Fibroblast of pulmonary artery (primary cell): ENCODE measurements at regions not wholly inside any gene's neighbourhood (a gene's known extent, or its start where the extent isn't known, plus 50 kb on each side); places are given as distances from the start of the nearest gene placed in this dataset.

Experiments
- DNase-seq: peaks from one replicate; pipeline ENCODE4 v3.0.0-alpha.2; 2010; ENCODE audit warnings: low read depth
- H3K4me3 ChIP-seq: replicated peaks from 2 replicates; pipeline ENCODE4 v1.5.1; 2011; ENCODE audit warnings: low read depth, mild to moderate bottlenecking, control low read depth, low read length, moderate library complexity
- TF ChIP-seq, protein P1 (sequence below): IDR thresholded peaks from 2 replicates; pipeline ENCODE4 v1.5.1; 2011; ENCODE audit warnings: mild to moderate bottlenecking, control low read depth, low read length, inconsistent platforms; ENCODE audit errors: missing control alignments

DNA sequence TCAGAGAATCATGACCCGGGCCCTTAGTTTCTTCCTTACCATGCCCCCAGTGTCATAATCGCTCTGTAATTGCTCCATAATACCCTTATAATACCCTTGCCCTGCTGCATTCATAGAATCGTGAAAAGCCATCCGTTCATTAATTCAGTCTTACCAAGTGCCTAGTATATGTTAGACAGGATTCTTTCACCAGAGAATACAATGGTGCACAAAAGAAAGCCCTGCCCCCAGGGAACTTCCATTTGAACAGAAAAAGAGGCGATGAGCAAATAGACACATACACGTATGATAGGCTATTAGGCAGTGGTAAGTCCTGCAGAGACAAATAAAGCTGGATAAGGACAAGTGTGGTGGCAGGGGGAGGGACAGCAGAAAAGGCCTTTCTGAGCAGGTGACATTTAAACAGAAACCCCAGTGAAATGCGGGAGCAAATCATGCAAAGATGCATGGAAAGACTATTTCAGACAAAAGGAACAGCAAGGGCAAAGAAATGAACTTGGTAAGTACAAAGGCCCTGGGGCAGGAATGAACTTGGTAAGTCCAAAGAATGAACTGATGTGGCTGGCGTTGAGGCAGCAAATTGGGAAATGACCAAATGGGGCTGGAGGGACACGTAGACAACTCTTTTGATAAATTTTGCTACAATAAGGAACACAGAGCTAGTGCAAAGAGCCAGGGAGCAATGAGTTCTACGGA lies 74.6 kb upstream of the CREB3L1 start:
- no peak for DNase-seq
- TF ChIP-seq, protein P1, sequence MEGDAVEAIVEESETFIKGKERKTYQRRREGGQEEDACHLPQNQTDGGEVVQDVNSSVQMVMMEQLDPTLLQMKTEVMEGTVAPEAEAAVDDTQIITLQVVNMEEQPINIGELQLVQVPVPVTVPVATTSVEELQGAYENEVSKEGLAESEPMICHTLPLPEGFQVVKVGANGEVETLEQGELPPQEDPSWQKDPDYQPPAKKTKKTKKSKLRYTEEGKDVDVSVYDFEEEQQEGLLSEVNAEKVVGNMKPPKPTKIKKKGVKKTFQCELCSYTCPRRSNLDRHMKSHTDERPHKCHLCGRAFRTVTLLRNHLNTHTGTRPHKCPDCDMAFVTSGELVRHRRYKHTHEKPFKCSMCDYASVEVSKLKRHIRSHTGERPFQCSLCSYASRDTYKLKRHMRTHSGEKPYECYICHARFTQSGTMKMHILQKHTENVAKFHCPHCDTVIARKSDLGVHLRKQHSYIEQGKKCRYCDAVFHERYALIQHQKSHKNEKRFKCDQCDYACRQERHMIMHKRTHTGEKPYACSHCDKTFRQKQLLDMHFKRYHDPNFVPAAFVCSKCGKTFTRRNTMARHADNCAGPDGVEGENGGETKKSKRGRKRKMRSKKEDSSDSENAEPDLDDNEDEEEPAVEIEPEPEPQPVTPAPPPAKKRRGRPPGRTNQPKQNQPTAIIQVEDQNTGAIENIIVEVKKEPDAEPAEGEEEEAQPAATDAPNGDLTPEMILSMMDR: no peak
- H3K4me3 ChIP-seq: no peak overlapping the region

DNA sequence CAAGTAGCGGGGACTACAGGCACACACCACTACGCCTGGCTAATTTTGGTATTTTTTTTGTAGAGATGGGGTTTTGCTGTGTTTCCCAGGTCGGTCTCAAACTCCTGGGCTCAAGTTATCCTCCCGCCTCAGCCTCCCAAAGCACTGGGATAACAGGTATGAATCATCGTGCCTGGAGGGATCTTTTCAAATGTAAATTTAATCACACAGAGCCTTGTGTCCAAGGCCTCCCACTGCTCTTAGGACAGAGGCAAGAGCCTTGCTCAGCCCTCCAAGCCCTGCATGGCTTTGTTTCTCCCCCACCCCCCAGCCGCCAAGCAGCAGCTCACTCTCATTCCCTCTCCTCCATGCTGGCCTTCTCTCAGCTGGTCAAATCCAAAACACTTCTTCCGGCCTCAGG lies 75.3 kb upstream of the CREB3L1 start:
- no peak overlapping the region for H3K4me3 ChIP-seq
- DNase-seq: no peak
- TF ChIP-seq, protein P1: no peak

DNA sequence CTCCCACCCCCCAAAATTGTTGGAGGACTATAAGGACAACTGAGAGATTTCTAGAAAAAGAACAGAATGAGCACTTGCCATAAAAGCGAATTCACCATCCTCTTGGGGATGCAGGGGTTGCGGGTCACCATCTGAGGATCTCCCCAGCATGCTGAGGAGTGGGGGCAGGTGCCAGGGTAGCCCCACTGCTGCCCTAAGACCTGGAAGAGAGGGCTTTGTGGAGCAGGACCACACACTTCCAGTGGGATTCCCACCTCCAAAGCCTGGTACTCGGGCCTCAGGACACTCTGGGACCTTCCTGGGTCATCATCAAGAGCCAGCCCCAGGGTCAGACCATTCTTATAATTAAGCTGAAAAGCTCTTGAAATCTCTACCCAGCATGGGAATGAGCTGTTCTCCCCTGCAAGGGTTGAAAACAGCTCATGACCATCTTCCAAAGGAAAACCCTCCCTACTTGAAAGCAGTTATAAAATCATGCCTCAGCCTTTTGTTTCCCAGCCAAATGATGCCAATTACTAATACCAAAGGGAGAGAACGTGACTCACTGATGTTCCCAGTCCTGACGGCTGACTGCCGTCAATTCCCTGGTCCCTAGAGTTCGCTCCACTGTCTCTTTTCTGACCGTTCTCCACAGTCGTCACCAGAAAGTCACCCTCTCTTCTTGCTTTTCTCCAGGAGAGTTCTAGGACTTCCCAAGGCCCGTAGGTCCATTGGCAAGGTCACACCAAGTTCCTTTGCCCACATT lies 76.8 kb upstream of the CREB3L1 start:
- no peak for DNase-seq
- TF ChIP-seq, protein P1: no peak

DNA sequence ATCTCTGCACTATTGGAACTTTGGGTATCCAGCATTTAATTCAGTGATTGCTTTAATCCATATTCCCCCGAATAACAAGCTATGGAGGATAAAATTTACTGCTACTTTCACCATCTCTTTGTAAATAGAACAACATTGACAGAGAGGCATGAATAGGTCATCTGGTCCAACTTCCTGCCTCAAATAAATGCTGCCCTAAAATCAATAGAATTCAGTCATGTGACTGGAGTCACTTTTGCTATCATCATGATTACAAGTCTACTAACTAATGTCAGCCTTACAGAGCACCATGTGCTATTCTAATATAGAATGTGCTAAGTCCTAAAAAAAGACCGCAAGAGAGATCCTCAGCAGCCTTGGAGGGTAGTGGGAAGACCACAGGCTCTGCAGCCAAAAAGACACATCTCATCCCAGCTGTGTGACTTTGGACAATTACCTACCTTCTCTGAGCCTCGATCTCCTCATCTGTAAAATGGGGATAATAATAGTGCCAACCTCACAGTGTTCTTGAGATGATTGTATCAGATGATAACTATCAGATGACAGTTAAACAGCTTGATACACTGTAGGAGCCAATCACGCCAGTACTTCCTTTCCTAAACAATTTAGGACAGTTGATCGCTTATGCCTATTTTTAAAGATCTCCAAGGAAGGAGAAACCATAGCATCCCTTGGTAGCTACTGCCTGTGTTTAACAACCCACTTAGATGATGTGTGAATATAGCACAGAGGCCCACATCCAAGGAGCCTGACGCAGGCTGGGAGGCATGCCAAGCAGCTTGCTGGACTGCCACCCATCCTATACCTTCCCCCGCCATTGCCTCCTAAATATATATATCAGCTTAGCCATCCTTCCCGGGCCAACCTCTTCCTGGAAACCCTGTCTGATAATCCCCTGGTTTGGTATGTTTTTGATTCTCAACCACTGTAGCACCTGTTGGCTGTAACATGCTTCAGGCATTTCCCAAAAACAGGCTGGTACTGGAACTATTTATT lies 77.3 kb upstream of the PHF21A start:
- no peak for DNase-seq
- TF ChIP-seq, protein P1: no peak
- H3K4me3 ChIP-seq: no peak overlapping the region

More for the DNA sequence above, 76.8 kb upstream of the CREB3L1 start:
- no peak overlapping the region for H3K4me3 ChIP-seq

DNA sequence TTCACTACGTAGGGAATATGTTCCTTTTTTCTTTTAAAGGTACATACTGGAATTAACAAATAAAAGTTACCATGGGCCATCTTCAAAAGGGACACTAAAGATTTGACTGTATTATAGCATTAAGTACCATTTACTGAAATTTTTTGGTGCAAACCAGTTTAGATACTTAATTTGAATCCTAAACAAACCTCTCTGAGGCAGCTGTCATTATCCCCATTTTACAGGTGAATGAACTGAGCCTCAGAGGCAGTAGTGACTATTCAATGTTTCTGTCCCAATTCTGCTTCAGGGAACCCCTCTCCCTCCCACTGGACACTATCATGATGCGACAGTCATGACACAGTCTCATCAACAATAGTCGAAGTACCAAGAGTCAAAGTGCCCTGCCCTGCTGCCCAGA lies 76.2 kb upstream of the PHF21A start:
- no peak overlapping the region for H3K4me3 ChIP-seq
- TF ChIP-seq, protein P1: no peak
- no peak for DNase-seq

DNA sequence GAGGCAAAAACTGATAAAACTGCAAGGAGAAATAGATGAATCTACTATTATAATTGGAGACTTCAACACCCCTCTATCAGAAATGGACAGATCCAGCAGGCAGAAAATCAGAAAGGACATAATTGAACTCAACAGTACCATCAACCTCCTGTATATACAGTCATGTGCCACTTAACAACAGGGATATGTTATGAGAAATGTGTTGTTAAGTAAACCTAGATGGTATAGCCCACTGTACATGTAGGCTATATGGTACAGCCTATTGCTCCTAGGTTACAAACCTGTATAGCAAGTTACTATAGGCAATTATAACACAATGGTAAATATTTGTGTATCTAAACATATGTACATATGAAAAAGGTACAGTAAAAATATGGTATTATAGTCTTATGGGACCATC lies 66.8 kb upstream of the PHF21A start:
- no peak for DNase-seq
- TF ChIP-seq, protein P1: no peak
- H3K4me3 ChIP-seq: no peak overlapping the region
